ENCODE measurements at regions not wholly inside any gene's neighbourhood (a gene's known extent, or its start where the extent isn't known, plus 50 kb on each side); places are given as distances from the start of the nearest gene placed in this dataset.

GRCh38 chr5:135135530-135136226, 101.7 kb upstream of the PITX1 start:
- DNase-seq, result no peak

GRCh38 chr5:135134691-135135381, 100.8 kb upstream of the PITX1 start:
- DNase-seq, result no peak

DNA sequence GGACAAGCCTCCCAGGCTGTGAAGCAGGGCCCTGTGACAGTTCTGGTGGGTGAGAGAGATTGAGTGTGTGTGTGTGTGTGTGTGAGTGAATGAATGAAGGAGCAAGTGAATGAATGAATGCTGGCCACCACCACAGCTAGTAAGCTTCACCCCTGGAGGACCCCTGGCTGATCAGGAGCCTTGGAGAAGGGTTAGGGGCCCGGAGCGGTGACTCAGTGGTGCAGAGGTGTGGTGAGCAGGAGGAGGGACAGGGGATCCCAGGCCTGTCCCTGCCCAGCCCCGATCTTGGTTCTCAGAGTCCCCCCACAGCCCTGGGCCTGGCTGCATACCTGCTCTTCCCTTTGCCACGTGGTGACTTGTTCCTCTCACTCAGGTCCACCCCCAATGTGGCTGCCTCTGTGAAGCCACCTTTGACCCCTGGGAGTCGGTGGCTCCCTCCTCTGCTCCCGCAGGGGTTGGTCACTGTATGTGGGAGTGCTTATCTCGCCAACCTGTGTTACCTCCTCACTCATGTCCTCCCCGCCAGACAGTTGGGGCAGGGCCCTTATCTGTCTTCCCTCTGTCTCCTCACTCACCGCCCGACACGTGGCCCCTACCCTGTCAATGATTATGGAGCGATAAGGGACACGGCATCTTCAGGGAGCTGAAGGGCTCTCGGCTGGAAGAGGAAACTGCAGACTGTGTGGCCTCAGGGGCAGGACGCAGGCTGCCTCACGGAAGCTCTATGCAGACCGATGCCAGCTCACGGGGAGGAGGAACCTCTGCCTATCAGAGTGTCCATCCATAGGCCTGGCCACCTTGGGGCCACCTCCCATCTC, 99.9 kb upstream of the PITX1 start:
- DNase-seq, result no peak

DNA sequence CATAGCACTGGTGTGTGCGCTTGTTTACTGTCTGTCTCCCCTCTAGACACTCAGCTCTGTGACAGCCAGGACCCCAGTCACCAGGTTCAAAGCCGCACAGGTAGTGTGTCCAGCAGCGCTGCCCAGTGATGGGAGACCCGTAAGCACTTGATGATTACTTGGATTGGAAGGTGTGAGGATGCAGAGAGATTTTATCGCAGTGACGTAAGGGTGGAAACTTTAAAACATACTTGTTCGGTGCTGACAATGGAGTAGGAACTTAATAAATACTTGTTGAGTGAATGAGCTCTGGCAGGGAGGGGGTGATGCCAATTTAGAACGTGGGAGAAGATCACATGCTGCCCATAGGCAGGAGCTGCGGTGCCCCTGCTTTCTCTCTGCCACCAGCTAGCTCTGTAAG, 99.2 kb upstream of the PITX1 start:
- no peak for DNase-seq

DNA sequence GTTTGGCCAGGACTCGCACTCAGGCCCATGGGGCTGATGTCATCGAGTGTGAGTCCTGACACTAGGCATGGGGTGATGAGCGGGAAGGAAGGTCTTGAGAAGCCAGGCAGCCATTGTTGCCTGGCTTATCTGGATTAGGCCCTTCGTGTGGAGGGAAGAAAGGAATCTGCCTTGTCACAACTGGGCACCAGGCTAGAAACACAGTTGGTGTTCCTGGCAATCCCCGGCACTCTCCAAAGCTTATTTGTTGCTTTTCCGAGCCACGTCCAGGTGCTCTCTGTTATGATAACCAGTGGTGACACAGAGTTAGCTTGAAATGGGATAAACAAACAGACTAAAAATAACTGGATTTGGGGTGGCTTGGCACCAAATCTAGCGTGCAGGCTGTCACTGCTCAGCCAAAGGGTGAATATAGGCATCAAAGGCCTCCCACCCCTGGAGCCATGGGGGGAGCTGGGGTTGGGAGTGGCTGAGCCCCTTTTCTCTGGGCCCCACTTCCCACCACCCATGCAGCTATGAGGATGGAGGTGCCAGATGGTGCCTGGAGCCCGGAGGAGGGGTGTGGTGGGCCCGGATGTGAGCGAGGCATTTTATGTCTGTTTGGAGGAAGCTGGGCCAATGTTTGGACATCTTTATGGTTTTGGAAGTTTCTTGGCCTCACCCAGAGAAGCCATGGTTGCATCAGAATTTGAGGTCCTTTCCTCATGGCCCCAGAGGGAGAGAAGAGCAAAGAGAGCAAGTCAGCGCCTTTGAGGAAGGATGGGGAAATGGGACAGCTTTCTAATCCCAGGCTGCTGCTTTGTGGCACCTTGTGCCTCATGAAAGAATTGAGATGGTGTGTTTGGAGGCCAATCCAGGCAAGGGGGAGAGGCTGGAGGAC, 98.0 kb upstream of the PITX1 start:
- no peak for DNase-seq

- DNase-seq, result no peak
Observed at GRCh38 chr5:135130261-135131215, 96.5 kb upstream of the PITX1 start.

- DNase-seq, result no peak
Observed at GRCh38 chr5:135129307-135129706, 95.3 kb upstream of the PITX1 start.

- DNase-seq, result no peak
Observed at GRCh38 chr5:135128361-135128760, 94.3 kb upstream of the PITX1 start.

GRCh38 chr5:135127439-135128240, 93.6 kb upstream of the PITX1 start:
- DNase-seq, result no peak

DNA sequence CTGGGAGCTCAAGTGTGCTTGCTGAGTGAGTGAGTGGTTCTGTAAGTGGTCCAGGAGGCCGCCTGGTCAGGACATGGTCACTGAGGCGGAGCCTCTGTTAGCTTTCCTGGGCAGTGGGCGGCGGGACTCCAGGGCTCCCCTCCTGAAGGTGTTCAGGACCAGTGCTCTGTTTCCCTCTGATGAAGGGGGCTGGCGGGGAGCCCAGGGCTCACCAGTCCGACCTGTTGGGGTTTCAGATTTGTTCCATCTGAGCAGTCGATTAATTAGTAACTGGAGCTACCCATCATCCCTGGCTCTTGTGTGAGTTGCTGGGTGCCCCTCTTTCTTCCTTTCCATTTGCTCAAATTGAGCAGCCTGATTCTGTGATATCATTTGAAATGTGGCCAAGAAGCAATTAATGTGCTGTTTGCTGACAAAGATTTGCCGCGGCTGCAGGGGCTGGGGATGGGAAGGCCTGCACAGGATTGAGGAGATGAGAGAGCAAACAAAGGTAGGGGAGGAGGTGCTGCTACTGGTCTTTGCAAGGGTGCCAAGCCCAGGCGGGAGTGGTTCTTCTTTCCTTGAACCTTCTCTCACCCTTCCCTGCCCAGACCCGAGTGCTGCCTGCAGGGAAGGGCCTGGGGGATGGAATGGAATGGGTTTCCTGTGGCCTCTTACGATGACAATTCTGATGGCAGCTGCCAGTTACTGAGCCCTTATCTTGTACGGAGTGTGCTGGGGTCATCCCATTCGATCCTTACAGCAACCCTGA, 92.8 kb upstream of the PITX1 start:
- no peak for DNase-seq

DNA sequence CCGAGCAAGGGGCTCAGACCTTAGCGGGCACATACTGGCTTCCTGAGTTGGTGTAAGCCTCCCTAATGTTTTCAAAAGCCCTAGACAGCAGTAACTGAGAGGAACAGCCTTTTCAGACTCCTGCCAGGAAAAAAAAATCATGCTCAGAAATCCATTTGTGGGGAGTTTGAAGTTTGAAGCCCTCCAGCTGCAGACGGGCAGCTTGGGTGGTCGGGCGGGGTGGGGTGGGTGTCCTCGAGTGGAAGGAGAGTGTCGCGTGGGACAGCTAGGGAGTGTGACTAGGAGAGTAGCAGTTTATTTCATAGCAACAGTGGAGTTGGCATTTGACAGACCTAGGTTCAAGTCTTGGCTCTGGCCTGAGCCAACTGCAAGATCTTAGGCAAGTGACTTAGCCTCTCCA, 90.7 kb upstream of the PITX1 start:
- DNase-seq, result no peak

- no peak for DNase-seq
Observed at GRCh38 chr5:135124128-135124527, 90.1 kb upstream of the PITX1 start.

DNA sequence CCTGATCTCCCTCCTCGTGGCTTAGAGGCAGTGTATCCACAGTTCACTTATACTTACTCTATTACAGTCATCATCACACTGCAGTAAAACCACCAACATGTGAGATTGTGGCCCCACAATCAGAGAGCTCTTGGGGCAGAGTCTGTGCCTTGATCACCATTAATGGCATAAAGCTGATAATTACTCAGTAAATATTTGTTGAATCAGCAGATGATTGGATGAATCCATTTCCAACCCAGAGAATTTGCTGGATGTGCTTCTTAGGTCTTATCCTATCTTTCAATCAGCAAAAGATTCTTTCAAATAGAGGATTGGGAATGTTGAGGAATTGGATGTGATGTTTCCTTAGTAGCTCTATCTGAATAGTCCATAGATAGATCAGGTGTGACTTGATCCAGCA, 88.8 kb upstream of the PITX1 start:
- DNase-seq, result no peak

GRCh38 chr5:135120951-135121350, 86.9 kb upstream of the PITX1 start:
- no peak for DNase-seq

DNA sequence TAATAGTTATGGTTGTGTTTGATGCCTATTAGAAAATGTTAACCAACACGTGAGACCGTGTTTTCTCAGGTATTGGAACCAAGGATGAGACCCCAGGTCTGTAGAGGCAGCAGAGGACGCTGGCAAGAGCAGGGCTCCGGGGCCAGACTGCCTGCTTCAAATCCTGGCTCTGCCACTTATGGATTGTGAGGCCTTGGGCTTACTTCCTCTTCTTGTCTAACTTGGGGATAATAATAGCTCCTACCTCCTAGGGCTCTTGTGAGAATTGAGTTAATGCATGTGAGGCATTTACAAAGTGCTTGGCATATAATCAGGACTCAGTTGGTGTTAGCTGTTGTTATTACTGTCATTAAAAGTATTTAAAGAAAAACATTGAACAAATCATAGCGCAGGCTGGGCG, 85.5 kb upstream of the PITX1 start:
- DNase-seq, result no peak

- no peak for DNase-seq
Observed at GRCh38 chr5:135117590-135117989, 83.6 kb upstream of the PITX1 start.

- DNase-seq, result no peak
Observed at GRCh38 chr5:135116160-135116561, 82.1 kb upstream of the PITX1 start.

DNA sequence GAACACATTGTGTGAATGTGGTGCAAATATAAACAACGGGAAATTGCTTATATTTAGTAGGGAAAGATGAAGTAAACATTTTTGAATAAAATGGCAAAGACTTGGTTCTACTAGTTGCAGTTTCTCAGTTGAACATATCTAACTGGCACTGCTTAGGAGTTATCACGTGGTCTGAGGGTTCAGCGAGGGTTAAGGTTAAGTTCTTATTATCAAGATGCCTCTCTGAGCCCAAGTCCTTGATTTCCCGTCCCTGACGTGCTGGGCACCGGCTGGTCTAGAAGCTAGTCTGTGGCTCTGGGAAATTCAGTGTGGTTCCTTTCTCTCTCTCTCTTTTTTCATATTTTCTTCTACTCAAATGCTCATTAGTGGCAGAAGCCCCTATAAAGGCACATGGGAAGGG, 81.6 kb upstream of the PITX1 start:
- no peak for DNase-seq

- DNase-seq, result no peak
Observed at GRCh38 chr5:135114759-135115158, 80.7 kb upstream of the PITX1 start.

Data from CD4-positive, alpha-beta T cell treated with Interleukin-17A for 4 hours (primary cell).